ENCODE measurements at regions not wholly inside any gene's neighbourhood (a gene's known extent, or its start where the extent isn't known, plus 50 kb on each side); places are given as distances from the start of the nearest gene placed in this dataset.

GRCh38 chr6:88502391-88502790, 336.2 kb upstream of the CNR1 start:
- Histone ChIP-seq H3K9me3 (ENCODE audit: low read length) (no peaks in the 10 kb centered on the region), H3K27me3 (ENCODE audit: control insufficient read depth in 1 of 2, insufficient read depth in 2 of 2, low read length in 2 of 2) (peaks cover 1 to 15% of the 10 kb centered on the region in 2 experiments; a peak in 2 of 5 replicates), H3K4me1 (ENCODE audit: insufficient read depth, low read length) (no peaks in the 10 kb centered on the region), H3K4me3 (replicated peaks in 1 of 3; ENCODE audit: insufficient read depth in 1 of 3, low read depth in 2 of 3, low read length in 3 of 3) (no peak overlapping the region), H3K9ac (ENCODE audit: insufficient read depth, low read depth, low read length) (no peak overlapping the region), H4K20me1 (ENCODE audit: insufficient read depth, low read length) (no peaks in the 10 kb centered on the region), H2AFZ (ENCODE audit: low read length) (no peak overlapping the region), H3K27ac (ENCODE audit: extremely low read length, insufficient read depth, low read length) (no peak overlapping the region), H3K79me2 (ENCODE audit: insufficient read depth, low read length) (no peaks in the 10 kb centered on the region), H3K36me3 (replicated peaks in 1 of 2; ENCODE audit: control insufficient read depth in 1 of 2, insufficient read depth in 2 of 2, low read length in 2 of 2) (no peaks in the 10 kb centered on the region), H3K4me2 (ENCODE audit: low read depth, low read length) (no peak overlapping the region)
- BruUV-seq (replicated peaks): no TSS peak
- in situ Hi-C loops (cut with HindIII; ENCODE audit: extremely low pct_ligation_motif_present, low pct_unique_long_range_greater_than_20kb): no loop called here
- whole genome bisulfite sequencing (ENCODE audit: low lambda C conversion rate): 3% methylated on average over 3 of the region's 3 CpGs
- FAIRE-seq: no peak
- TF ChIP-seq ZNF850 (CRISPR knock-in tag; conservative IDR thresholded peaks at IDR 0.05) (no peak), KLF11 (CRISPR knock-in tag; IDR thresholded peaks at IDR 0.05) (no peak), NR2F6 (IDR thresholded peaks at IDR 0.05) (no peak), NR2F6 (CRISPR knock-in tag; IDR thresholded peaks at IDR 0.05) (no peak)
- ChIA-PET POLR2A (no interaction called here), CTCF (ENCODE audit: low intra/inter-chr PET ratio, low total read pairs) (no interaction called here)
- intact Hi-C loops (cut with micrococcal nuclease; ENCODE audit: unreplicated experiment): no loop called here
- no peak for DNase-seq (ENCODE audit: low spot score)
- no peak for ATAC-seq

DNA sequence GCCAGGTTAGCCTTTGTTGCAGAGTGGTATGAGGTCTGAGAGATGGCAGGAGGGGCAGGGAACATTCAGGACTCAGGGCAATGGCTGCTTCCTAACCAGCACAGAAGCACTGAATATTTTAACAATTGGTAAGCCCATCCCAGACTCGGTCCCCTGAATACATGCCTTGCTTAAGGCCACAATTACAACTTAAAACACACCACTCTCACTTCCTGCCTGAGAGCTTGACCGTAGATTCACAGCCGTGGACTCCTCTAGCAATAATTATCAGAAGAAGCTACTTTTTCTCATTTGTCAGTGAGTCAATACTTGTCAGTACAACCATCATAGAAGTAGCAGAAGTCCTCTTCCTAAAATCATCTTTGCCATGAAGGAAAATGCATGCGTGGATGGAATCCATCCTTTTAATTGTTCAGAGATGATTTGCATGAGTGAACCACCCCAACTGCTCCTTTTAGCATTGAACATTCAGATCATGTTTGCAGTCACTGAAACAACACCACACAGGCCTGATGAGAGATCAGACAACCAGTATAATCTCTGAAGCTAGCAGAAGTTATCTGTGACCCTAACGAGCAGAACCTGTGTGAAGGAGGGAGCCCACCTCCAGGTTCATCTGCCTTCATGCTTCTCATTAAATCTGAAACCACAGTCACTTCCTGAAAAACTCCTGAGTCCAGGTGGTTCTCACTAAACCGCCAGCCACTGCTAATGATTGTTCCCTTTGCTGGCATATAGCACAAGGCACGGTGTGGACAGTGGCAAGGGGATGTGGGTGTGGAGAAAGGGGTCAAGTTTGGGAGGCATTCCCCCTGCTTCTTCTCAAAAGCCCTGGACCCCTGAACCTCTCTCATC, 333.9 kb upstream of the CNR1 start:
- BruUV-seq (replicated peaks): no TSS peak
- Histone ChIP-seq H3K27me3 (ENCODE audit: control insufficient read depth in 1 of 2, insufficient read depth in 2 of 2, low read length in 2 of 2) (peaks cover 1 to 15% of the 10 kb centered on the region in 2 experiments; a peak in 2 of 5 replicates), H3K9ac (ENCODE audit: insufficient read depth, low read depth, low read length) (no peak overlapping the region), H3K4me3 (replicated peaks in 1 of 3; ENCODE audit: insufficient read depth in 1 of 3, low read depth in 2 of 3, low read length in 3 of 3) (no peak overlapping the region), H2AFZ (ENCODE audit: low read length) (no peak overlapping the region), H3K9me3 (ENCODE audit: low read length) (no peaks in the 10 kb centered on the region), H3K4me1 (ENCODE audit: insufficient read depth, low read length) (no peaks in the 10 kb centered on the region), H3K4me2 (ENCODE audit: low read depth, low read length) (no peak overlapping the region), H3K79me2 (ENCODE audit: insufficient read depth, low read length) (no peaks in the 10 kb centered on the region), H3K27ac (ENCODE audit: extremely low read length, insufficient read depth, low read length) (no peak overlapping the region), H3K36me3 (replicated peaks in 1 of 2; ENCODE audit: control insufficient read depth in 1 of 2, insufficient read depth in 2 of 2, low read length in 2 of 2) (no peaks in the 10 kb centered on the region), H4K20me1 (ENCODE audit: insufficient read depth, low read length) (no peaks in the 10 kb centered on the region)
- TF ChIP-seq, protein P1, sequence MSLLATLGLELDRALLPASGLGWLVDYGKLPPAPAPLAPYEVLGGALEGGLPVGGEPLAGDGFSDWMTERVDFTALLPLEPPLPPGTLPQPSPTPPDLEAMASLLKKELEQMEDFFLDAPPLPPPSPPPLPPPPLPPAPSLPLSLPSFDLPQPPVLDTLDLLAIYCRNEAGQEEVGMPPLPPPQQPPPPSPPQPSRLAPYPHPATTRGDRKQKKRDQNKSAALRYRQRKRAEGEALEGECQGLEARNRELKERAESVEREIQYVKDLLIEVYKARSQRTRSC (CRISPR knock-in tag; IDR thresholded peaks at IDR 0.05; ENCODE audit: low read depth): no peak
- no peak for TF ChIP-seq ZSCAN9 (CRISPR knock-in tag; IDR thresholded peaks at IDR 0.05; ENCODE audit: borderline replicate concordance)
- TF ChIP-seq CEBPB (IDR thresholded peaks at IDR 0.05; ENCODE audit: borderline replicate concordance, low read depth, low read length): no peak
- no peak for TF ChIP-seq HIC2 (CRISPR knock-in tag; IDR thresholded peaks at IDR 0.05; ENCODE audit: low read depth)
- TF ChIP-seq NCOA5 (CRISPR knock-in tag; IDR thresholded peaks at IDR 0.05): no peak
- no peak for TF ChIP-seq KDM2A (CRISPR knock-in tag; IDR thresholded peaks at IDR 0.05; ENCODE audit: borderline replicate concordance, low read depth)
- no peak for TF ChIP-seq POLR2AphosphoS5 (IDR thresholded peaks at IDR 0.05; ENCODE audit: low read depth, low read length)
- TF ChIP-seq, protein P2, sequence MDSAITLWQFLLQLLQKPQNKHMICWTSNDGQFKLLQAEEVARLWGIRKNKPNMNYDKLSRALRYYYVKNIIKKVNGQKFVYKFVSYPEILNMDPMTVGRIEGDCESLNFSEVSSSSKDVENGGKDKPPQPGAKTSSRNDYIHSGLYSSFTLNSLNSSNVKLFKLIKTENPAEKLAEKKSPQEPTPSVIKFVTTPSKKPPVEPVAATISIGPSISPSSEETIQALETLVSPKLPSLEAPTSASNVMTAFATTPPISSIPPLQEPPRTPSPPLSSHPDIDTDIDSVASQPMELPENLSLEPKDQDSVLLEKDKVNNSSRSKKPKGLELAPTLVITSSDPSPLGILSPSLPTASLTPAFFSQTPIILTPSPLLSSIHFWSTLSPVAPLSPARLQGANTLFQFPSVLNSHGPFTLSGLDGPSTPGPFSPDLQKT (CRISPR knock-in tag; IDR thresholded peaks at IDR 0.05; ENCODE audit: borderline replicate concordance): no peak
- ChIA-PET CTCF (ENCODE audit: low intra/inter-chr PET ratio, low total read pairs) (no interaction called here), POLR2A (no interaction called here)
- WGBS (ENCODE audit: low lambda C conversion rate): 25% methylated on average over 6 of the region's 7 CpGs
- FAIRE-seq (no peak), ATAC-seq (no peak), DNase-seq (ENCODE audit: low spot score) (no peak)
- intact Hi-C loops (cut with micrococcal nuclease; ENCODE audit: unreplicated experiment) (no loop called here), in situ Hi-C loops (cut with HindIII; ENCODE audit: extremely low pct_ligation_motif_present, low pct_unique_long_range_greater_than_20kb) (no loop called here)
